IPS-15b (cell line): ENCODE measurements at regions not wholly inside any gene's neighbourhood (a gene's known extent, or its start where the extent isn't known, plus 50 kb on each side); places are given as distances from the start of the nearest gene placed in this dataset.

Experiments
- H3K27me3 ChIP-seq: one replicate; pipeline ENCODE4 v1.6.1; 2013; ENCODE audit warnings: low read length; ENCODE audit not compliant: control insufficient read depth, insufficient read depth
- H3K36me3 ChIP-seq: one replicate; pipeline ENCODE4 v1.6.1; 2013; ENCODE audit warnings: low read length; ENCODE audit not compliant: control insufficient read depth, insufficient read depth
- H3K4me1 ChIP-seq: one replicate; pipeline ENCODE4 v1.6.1; 2013; ENCODE audit warnings: mild to moderate bottlenecking, low read length; ENCODE audit not compliant: control insufficient read depth, insufficient read depth
- H3K4me3 ChIP-seq: one replicate; pipeline ENCODE4 v1.5.1; 2013; ENCODE audit warnings: low read depth, low read length
- H3K9ac ChIP-seq: one replicate; pipeline ENCODE4 v1.6.1; 2013; ENCODE audit warnings: low read depth, mild to moderate bottlenecking, low read length
- H3K9me3 ChIP-seq: one replicate; pipeline ENCODE4 v1.6.1; 2013; ENCODE audit warnings: mild to moderate bottlenecking, low read length; ENCODE audit not compliant: control insufficient read depth, insufficient read depth

GRCh38 chr3:144148356-144148755 is 176.7 kb downstream of the DIPK2A start:
- no peaks in the 10 kb centered on the region for H3K36me3 ChIP-seq
- no peak overlapping the region for H3K4me3 ChIP-seq
- H3K9me3 ChIP-seq = no peaks in the 10 kb centered on the region
- no peaks in the 10 kb centered on the region for H3K27me3 ChIP-seq
- H3K4me1 ChIP-seq = no peaks in the 10 kb centered on the region
- H3K9ac ChIP-seq = no peak overlapping the region

GRCh38 chr3:144151983-144152382 is 180.4 kb downstream of the DIPK2A start:
- H3K36me3 ChIP-seq = no peaks in the 10 kb centered on the region
- H3K4me1 ChIP-seq = no peaks in the 10 kb centered on the region
- H3K9ac ChIP-seq = no peak overlapping the region
- H3K27me3 ChIP-seq = no peaks in the 10 kb centered on the region
- no peaks in the 10 kb centered on the region for H3K9me3 ChIP-seq
- no peak overlapping the region for H3K4me3 ChIP-seq

GRCh38 chr3:144160627-144161026 is 189.0 kb downstream of the DIPK2A start:
- Histone ChIP-seq H3K9me3 (peaks cover 7% of the 10 kb centered on the region), H3K27me3 (no peaks in the 10 kb centered on the region), H3K4me3 (no peak overlapping the region), H3K36me3 (no peaks in the 10 kb centered on the region), H3K9ac (no peak overlapping the region), H3K4me1 (no peaks in the 10 kb centered on the region)

GRCh38 chr3:144162042-144162441 is 190.4 kb downstream of the DIPK2A start:
- Histone ChIP-seq H3K4me1 (no peaks in the 10 kb centered on the region), H3K9me3 (peaks cover 7% of the 10 kb centered on the region), H3K36me3 (no peaks in the 10 kb centered on the region), H3K9ac (no peak overlapping the region), H3K27me3 (no peaks in the 10 kb centered on the region), H3K4me3 (no peak overlapping the region)

- Histone ChIP-seq H3K9ac (no peak overlapping the region), H3K9me3 (peaks cover 5% of the 10 kb centered on the region), H3K4me3 (no peak overlapping the region), H3K36me3 (no peaks in the 10 kb centered on the region), H3K4me1 (no peaks in the 10 kb centered on the region), H3K27me3 (no peaks in the 10 kb centered on the region)
These were observed 192.7 kb downstream of the DIPK2A start for GRCh38 chr3:144164352-144164751.

- Histone ChIP-seq H3K4me3 (no peak overlapping the region), H3K9ac (no peak overlapping the region), H3K9me3 (no peaks in the 10 kb centered on the region), H3K27me3 (no peaks in the 10 kb centered on the region), H3K36me3 (no peaks in the 10 kb centered on the region), H3K4me1 (no peaks in the 10 kb centered on the region)
These were observed 193.9 kb downstream of the DIPK2A start for GRCh38 chr3:144165482-144165881.

- Histone ChIP-seq H3K36me3 (no peaks in the 10 kb centered on the region), H3K4me1 (no peaks in the 10 kb centered on the region), H3K9me3 (no peaks in the 10 kb centered on the region), H3K27me3 (no peaks in the 10 kb centered on the region), H3K9ac (no peak overlapping the region), H3K4me3 (no peak overlapping the region)
These were observed 196.0 kb downstream of the DIPK2A start for GRCh38 chr3:144167634-144168033.

GRCh38 chr3:144173491-144173890 is 201.9 kb downstream of the DIPK2A start:
- Histone ChIP-seq H3K36me3 (no peaks in the 10 kb centered on the region), H3K9me3 (no peaks in the 10 kb centered on the region), H3K4me3 (no peak overlapping the region), H3K9ac (no peak overlapping the region), H3K4me1 (no peaks in the 10 kb centered on the region), H3K27me3 (no peaks in the 10 kb centered on the region)

- Histone ChIP-seq H3K9ac (no peak overlapping the region), H3K36me3 (no peaks in the 10 kb centered on the region), H3K4me3 (no peak overlapping the region), H3K27me3 (no peaks in the 10 kb centered on the region), H3K4me1 (no peaks in the 10 kb centered on the region), H3K9me3 (no peaks in the 10 kb centered on the region)
These were observed 204.2 kb downstream of the DIPK2A start for GRCh38 chr3:144175644-144176425.

- Histone ChIP-seq H3K4me3 (no peak overlapping the region), H3K36me3 (no peaks in the 10 kb centered on the region), H3K9me3 (no peaks in the 10 kb centered on the region), H3K4me1 (no peaks in the 10 kb centered on the region), H3K27me3 (no peaks in the 10 kb centered on the region), H3K9ac (no peak overlapping the region)
These were observed 206.0 kb downstream of the DIPK2A start for GRCh38 chr3:144177649-144178048.

- no peak overlapping the region for H3K4me3 ChIP-seq
- no peaks in the 10 kb centered on the region for H3K27me3 ChIP-seq
- H3K4me1 ChIP-seq = no peaks in the 10 kb centered on the region
- no peak overlapping the region for H3K9ac ChIP-seq
- no peaks in the 10 kb centered on the region for H3K36me3 ChIP-seq
- no peaks in the 10 kb centered on the region for H3K9me3 ChIP-seq
These were observed 207.0 kb downstream of the DIPK2A start for GRCh38 chr3:144178607-144179006.

GRCh38 chr3:144181062-144181461 is 209.4 kb downstream of the DIPK2A start:
- Histone ChIP-seq H3K9me3 (no peaks in the 10 kb centered on the region), H3K27me3 (no peaks in the 10 kb centered on the region), H3K4me3 (no peak overlapping the region), H3K4me1 (no peaks in the 10 kb centered on the region), H3K9ac (no peak overlapping the region), H3K36me3 (no peaks in the 10 kb centered on the region)
